Spleen (tissue), 7 donors: ENCODE measurements at regions not wholly inside any gene's neighbourhood (a gene's known extent, or its start where the extent isn't known, plus 50 kb on each side); places are given as distances from the start of the nearest gene placed in this dataset.

Experiments
- CTCF ChIP-seq, 11 experiments: fragments of 200-600 bp in 7 of 11; fragments of 450-650 bp in 4 of 11; sonication (generic) in 4 of 11; IDR thresholded peaks in 8 of 11; conservative IDR thresholded peaks in 3 of 11; 1 replicate in 7 of 11; 2 replicates in 4 of 11; pipeline versions ENCODE4 v1.4.0 to v1.8.0; 2016 to 2021; ENCODE audit warnings: antibody characterized with exemption in 11 of 11, inconsistent platforms in 4 of 11, mild to moderate bottlenecking in 1 of 11
- POLR2A ChIP-seq, 3 donors: fragments of 450-650 bp; IDR thresholded peaks; one replicate each; pipeline ENCODE4 v1.5.1; 2017; ENCODE audit warnings: antibody characterized with exemption in 3 of 3, mild to moderate bottlenecking in 1 of 3
- POLR2AphosphoS5 ChIP-seq, 3 donors: sonication (generic); formaldehyde crosslinking; IDR thresholded peaks; one replicate each; pipeline ENCODE4 v1.5.1; 2017; ENCODE audit warnings: antibody characterized with exemption in 3 of 3
- donor health status: DM: no; HTN: no; CAD: no; lungs with moderate emphysema.
- donor health status: DM: no; HTN: no; CAD: no.
- donor health status: DM: no; HTN: no; CAD: no.

GRCh38 chr12:82203086-82203485 lies 155.1 kb downstream of the CCDC59 start:
- TF ChIP-seq POLR2AphosphoS5 (IDR thresholded peaks at IDR 0.05) = no peak
- TF ChIP-seq POLR2A (IDR thresholded peaks at IDR 0.05) = no peak
- no peak for TF ChIP-seq CTCF (IDR thresholded peaks at IDR 0.05 in 8 of 11, conservative IDR thresholded peaks at IDR 0.05 in 3 of 11)
